HG02642 (cell line): ENCODE measurements at regions not wholly inside any gene's neighbourhood (a gene's known extent, or its start where the extent isn't known, plus 50 kb on each side); places are given as distances from the start of the nearest gene placed in this dataset.

Experiments used
- ATAC-seq: cut with Tn5 transposase; IDR thresholded peaks from one replicate; pipeline ENCODE4 v1.9.1; 2021; ENCODE audit warnings: mild to moderate bottlenecking; ENCODE audit not compliant: unreplicated experiment, poor library complexity

DNA sequence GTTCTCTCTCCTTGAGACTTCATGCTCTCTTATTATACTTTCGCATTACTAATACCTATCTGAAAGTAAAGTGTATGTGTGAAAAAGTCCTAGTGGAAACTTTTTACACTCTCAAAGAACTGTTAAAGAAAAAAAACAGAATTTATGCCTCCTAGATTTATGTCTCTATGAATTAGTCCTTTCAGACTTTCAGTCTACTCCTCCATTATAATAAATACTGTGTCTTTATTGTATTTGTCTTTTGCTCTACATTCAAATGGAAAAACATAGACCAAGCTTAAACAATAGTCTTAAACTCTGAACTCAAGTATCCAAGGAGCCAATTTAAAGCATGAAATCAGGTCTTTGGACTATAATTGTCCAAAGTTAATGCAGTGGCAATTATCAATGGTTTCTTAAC, 1449.0 kb downstream of the PLA2G4A start:
- ATAC-seq: no peak

DNA sequence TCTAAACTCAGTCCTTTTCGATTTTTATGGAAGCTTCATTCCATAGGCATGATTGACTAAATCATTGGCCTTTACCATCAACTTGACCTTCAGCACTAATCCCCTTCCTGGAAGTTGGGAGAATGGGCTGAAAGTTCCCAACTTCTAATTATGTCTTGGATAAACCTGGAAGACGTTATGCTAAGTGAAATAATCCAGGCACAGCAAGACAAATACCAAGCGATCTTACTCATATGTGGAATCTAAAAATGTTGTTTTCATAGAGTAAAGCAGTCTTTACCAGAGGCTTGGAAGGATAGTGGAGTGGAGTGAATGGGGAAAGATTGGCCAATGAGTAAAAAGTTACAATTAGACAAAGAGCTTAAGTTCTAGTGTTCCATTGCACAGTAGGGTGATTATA, 1453.2 kb downstream of the PLA2G4A start:
- ATAC-seq: no peak

- no peak for ATAC-seq
These were observed 1466.4 kb downstream of the PLA2G4A start for GRCh38 chr1:188295157-188295556.

DNA sequence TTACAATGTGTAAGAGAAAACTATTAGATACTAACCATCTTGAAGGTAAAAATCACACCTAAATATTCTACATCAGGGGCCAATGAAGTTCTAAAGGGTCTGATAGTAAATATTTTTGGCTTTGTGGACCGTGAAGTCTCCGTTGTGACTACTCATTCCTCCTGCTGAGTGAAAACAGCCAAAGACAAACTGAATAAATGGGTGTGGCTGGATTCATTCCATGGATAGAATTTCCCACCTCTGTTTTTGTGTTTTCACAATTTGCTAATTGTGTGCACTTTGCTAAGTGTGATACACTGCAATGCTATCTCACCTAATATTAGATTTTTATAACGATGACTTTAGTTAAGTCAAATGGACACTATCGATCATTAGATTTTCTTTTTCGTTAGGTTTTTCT, 1474.0 kb downstream of the PLA2G4A start:
- ATAC-seq: no peak

DNA sequence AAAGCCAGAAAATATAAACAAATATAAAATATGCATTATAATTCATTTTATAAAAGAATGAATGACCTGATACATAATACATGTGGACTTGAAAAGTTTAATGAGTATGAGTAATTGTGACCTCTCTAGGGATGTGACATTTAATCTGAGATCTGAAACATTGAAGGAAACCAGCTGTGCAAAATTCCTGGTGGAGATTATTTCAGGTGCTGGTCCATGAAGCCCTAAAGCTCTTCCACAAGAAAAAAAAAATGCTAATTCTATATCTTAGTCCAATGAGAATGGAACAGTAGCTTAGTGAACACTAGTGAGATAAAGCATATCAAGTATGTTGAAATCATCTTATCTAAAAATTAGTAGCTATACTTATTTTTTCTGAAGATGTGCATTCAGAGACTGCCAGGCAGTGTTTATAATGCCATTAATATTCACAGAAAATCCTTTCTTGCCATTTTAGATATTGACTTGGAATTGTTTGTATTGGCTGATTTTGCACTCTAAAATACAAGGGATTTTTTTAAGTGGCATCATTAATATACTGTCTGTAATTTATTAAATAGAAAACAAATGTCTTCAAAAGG, 1485.9 kb downstream of the PLA2G4A start:
- no peak for ATAC-seq

DNA sequence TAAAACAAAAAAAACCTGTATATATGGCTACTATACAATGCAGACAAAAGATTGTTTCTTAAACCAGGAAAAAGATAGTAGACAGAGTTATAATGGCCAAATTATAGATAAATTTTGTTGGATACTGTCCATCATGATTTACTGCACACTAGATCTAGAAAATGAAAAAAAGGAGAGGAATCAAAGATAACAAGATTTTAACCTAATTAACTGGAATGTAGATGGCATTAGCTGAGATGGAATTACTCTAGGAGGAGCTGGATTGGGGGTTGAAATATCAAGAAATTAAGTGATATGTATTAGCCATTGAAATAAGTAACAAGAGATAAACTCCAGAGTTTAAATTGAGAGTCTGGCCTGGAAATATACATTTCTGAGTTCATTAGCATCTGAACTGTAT, 1489.1 kb downstream of the PLA2G4A start:
- no peak for ATAC-seq

GRCh38 chr1:188325211-188325610, 1496.5 kb downstream of the PLA2G4A start:
- ATAC-seq: no peak

DNA sequence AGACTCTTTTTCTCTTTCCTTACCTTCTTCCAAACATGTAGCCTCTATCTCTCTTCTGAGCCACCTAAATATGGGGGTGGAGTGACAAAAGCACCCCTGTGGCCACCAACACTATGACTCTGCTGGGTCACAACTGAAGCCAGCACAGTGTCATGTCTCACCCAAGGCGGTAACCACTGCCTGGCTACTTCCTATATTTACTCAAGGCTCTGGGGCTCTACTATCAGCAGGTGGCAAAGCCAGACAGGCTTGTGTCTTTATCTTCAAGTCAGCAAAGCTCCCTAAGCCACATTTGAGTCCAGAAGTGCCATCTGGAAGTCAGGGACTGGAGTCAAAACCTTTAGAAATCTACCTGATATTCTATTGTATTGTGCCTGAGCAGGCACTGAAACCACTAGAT, 1515.2 kb downstream of the PLA2G4A start:
- no peak for ATAC-seq

DNA sequence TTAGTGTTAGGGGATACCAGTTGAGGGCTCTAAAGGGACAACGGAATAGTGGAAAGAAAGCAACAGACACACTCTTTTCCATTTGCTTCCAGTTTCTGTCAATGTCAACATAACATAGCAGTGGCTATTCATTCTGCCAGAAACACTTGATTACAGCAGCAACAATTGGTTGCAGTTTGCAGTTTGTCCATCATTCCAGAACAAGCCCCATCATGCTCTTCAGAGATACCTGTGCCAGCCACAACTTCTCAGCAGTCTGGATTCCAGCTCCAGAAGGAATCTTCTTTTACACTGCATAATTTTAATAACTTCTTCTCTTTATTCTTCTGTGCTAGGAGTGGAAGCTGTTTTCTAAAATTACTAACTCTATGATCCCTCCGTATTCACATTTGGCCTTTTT, 1521.4 kb downstream of the PLA2G4A start:
- ATAC-seq: no peak

DNA sequence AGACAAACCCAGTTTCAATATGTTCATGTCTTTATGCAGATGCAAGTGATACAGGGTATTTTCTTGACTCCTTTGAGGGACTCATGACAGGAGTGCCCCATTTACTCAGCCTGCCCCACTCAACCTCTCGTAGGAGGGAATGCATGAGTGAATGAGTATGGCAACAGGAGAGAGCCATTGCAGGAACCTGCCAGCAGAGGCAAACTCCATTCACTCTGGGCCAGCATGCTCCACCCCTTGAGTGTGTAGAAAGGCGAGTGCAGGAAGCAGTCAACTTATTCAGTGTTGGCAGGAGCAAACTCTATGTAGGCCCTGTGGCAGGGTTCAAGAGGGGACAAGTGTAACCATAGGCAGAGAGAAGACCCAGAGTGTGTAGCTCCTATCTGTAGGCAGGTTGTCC, 1526.3 kb downstream of the PLA2G4A start:
- ATAC-seq: no peak

GRCh38 chr1:188355847-188356246, 1527.1 kb downstream of the PLA2G4A start:
- no peak for ATAC-seq

DNA sequence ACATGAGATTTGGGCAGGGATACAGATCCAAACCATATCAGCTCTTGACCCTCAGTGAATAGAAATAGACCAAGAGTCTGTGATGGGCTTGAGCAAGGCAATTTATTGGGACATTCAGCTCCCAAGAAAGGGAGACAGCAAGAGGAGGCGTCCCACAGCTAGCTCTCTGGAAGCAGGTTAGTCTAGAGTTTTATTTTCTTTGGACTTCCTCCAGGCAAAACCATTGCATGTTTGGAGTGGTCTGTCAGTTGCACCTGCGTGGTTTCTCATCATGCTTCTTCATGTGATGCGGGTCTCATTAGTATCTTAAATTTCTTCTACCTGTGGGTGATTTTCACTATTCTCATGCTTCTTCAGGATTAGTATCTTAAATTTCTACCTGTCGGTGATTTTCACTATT, 1530.6 kb downstream of the PLA2G4A start:
- no peak for ATAC-seq

- no peak for ATAC-seq
These were observed 1535.2 kb downstream of the PLA2G4A start for GRCh38 chr1:188363943-188364342.

GRCh38 chr1:188364927-188365449, 1536.2 kb downstream of the PLA2G4A start:
- ATAC-seq: no peak

GRCh38 chr1:188365874-188366273, 1537.1 kb downstream of the PLA2G4A start:
- no peak for ATAC-seq

DNA sequence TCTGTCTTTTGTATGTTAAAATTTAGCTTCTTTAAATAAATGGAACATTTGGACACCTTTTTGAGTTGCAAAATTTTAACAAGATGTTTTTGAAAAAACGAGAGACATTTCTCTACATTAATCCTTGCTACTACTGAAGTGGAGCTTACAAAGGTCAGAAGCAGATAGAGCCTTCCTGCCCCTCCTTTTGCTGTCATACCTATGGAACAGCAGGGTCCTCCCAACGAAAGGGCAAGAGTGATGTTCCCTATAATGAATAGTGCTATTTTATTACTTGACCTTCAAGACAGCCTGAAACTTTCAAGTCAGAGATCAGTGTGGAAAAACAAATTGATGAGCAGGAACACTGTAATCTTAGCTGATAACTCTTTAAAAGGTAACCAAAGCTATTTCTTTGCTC, 1538.9 kb downstream of the PLA2G4A start:
- ATAC-seq: no peak

- ATAC-seq: no peak
These were observed 1542.6 kb downstream of the PLA2G4A start for GRCh38 chr1:188371295-188371806.

GRCh38 chr1:188372821-188373220, 1544.1 kb downstream of the PLA2G4A start:
- ATAC-seq: no peak

DNA sequence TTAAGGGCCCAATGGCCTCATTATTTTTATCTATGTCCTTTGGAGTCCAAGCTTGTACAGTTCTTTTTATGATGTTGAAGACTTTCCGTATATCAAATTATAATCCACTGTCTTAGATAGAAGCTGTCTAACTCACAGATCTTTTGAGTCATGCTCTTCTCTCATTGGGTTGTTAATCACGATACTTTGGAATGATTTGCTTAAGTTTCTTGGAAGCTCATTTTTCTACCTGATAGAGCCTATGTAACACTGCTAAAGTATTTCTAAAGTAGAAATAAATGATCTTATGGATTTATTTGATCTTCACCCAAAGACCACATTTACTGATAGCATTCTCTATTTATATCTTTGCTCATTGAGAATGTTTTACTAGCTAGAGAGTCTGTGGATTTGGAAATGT, 1554.1 kb downstream of the PLA2G4A start:
- no peak for ATAC-seq

- ATAC-seq: no peak
These were observed 1557.4 kb downstream of the PLA2G4A start for GRCh38 chr1:188386161-188386560.

DNA sequence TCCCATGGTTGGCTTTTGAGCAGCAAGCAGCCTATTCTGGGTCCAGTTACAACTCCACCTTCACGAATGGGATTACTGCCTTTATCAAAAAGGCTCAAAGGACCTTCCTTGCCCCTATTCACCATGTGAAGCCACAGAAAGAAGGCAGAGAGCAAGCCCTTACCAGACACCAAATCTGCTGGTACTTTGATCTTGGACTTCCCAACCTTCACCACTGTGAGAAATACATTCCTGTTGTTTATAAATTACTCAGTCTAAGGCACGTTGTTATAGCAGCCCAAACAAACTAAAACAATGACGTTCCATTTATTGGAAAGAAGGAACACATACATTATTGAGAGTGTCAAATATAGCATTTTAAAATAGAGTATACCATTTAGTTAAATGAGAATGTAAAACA, 1557.9 kb downstream of the PLA2G4A start:
- no peak for ATAC-seq

GRCh38 chr1:188394677-188395076, 1565.9 kb downstream of the PLA2G4A start:
- no peak for ATAC-seq
